ENCODE measurements at regions not wholly inside any gene's neighbourhood (a gene's known extent, or its start where the extent isn't known, plus 50 kb on each side); places are given as distances from the start of the nearest gene placed in this dataset.

DNA sequence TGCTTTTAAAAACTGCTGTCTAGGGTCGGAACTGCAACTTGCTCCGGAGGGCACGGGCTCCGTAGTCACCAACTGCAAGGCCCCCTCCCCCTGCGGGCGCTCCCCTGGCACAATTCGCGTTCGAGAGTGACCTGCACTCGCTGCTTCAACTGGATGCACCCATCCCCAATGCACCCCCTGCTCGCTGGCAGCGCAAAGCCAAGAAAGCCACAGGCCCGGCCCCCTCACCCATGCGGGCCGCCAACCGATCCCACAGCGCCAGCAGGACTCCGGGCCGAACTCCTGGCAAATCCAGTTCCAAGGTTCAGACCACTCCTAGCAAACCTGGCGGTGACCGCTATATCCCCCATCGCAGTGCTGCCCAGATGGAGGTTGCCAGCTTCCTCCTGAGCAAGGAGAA, 64.2 kb upstream of the GAS1 start:
- TF ChIP-seq, protein P1, sequence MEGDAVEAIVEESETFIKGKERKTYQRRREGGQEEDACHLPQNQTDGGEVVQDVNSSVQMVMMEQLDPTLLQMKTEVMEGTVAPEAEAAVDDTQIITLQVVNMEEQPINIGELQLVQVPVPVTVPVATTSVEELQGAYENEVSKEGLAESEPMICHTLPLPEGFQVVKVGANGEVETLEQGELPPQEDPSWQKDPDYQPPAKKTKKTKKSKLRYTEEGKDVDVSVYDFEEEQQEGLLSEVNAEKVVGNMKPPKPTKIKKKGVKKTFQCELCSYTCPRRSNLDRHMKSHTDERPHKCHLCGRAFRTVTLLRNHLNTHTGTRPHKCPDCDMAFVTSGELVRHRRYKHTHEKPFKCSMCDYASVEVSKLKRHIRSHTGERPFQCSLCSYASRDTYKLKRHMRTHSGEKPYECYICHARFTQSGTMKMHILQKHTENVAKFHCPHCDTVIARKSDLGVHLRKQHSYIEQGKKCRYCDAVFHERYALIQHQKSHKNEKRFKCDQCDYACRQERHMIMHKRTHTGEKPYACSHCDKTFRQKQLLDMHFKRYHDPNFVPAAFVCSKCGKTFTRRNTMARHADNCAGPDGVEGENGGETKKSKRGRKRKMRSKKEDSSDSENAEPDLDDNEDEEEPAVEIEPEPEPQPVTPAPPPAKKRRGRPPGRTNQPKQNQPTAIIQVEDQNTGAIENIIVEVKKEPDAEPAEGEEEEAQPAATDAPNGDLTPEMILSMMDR (IDR thresholded peaks at IDR 0.05) = no peak

DNA sequence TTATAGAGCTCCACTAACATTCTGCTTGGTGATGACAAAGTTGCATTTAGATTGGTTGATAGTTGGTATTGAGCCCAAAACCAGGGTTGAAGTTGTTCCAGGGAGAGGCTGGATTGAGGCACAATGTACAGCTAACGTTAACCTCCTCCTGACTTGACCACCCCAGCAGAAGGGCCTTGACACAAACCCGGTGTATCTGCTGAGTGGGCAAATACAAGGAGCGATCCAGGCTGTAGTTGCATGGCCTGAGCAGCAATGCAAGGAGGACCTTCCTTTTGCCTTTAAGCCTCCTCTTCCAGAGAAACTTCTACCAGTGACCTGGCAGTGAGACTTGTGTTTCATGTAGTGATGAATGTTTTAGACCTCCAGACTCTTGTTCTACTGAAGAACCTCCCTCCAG, 66.2 kb upstream of the GAS1 start:
- TF ChIP-seq, protein P1 (IDR thresholded peaks at IDR 0.05) = no peak

DNA sequence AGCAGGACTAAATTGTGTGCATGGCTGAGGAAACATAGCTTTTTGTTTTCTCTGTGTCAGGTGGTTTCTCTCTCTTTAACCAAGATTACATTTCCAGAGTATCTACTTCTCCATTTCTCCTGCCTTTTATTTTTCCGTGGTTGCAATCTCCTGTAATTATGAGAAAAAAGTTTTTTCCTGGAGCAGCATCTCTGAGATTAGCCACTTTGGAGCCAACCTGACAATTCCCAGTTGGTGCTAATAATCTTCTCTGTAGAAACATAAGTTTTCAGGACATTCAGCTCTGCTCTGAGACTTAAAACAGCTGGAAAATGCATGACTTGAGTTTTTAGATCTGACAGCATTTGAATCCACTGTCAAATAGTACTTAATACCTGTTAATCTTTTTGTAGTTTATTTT, 67.1 kb upstream of the GAS1 start:
- TF ChIP-seq, protein P1 (IDR thresholded peaks at IDR 0.05) = no peak

DNA sequence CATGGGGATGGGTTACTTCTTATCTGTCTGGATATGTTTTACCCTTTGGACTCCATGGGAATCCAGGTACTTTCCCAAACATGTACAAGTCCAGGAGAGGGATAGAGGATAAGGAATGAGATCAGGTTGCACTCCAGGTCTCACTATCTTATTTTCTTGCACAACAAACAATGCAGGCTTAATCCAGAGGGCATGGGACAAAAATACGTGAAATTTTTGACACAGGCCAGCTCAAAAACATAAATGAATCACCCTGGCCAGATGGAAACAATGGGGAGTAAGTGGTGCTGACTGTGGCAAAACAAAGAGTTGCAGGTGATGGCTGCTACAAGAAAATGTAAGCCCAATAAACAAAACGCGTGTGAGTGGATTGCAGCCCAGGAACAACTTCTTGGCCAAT, 69.4 kb upstream of the GAS1 start:
- TF ChIP-seq, protein P1 (IDR thresholded peaks at IDR 0.05) = no peak

DNA sequence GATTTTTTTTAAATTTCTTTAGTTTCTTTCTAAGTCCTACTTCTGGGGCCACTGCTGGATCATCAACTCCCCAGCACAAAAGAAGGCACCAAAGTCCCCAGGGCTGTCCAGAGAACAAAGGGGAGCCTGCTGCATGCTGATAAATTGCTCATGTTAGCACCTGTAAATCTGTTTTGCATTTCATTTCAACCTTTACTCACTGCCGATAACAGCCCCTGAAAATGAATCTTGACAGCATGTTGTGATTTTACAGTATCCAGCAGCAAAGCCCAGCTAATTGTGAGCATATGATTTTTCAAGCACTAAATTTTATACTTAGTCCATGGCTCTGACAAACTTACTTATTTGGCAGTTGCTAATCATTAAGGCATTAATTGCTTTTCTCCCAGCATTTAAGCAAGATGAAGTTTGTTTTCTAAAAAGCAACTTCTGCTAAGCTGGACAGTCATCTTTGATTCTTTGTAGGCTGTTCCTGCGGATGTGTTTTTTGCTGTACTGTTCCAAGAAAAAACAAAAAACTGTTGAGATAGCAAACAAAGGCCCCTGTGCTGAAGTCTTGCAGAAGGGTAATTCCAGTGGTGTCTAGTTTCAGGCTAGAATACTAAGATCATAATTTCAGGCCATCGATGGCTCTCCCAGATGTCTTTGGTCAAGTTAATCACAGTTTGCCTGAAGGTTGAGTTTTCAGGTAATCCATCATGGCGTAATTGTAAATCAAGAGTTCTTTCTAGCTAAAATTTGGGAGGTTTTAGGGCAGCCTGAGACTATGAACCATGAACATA, 73.1 kb upstream of the GAS1 start:
- TF ChIP-seq, protein P1 (IDR thresholded peaks at IDR 0.05) = no peak

DNA sequence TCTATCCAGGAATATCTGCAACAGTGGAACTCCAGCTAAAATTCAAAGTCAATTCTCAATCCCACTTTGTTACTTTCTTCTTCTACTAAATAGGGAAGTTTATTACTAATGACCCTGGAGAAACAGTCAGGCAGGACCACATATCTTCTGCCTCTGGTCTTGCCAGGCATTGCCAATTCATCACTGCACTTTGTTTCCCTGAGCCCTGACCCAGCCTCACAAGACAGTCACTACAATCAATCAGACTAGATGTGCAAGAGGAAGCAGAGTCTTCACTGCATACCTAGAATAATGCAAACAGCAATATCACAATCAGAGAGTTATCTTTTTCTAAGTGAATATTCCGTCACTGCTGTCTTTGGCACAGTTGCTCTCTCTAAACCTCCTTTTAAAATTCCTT, 74.9 kb upstream of the GAS1 start:
- TF ChIP-seq, protein P1 (IDR thresholded peaks at IDR 0.05) = no peak

DNA sequence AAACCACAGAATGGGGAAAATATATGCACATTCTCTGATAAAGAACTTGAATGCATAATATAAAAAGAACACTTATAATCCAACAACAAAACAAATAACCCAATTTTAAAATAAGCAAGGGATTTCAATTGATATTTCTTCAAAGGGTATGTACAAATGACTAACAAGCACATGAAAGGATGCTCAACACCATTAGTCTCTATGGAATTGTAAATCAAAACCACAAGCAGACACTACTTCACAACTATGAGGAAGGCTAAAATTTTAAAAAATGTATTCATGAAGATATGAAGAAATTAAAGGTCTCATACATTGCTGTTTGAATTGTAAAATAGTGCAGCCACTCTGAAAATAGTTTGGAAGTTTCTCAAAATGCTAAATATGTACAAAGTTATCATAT, 78.9 kb upstream of the GAS1 start:
- TF ChIP-seq, protein P1 (IDR thresholded peaks at IDR 0.05) = no peak

DNA sequence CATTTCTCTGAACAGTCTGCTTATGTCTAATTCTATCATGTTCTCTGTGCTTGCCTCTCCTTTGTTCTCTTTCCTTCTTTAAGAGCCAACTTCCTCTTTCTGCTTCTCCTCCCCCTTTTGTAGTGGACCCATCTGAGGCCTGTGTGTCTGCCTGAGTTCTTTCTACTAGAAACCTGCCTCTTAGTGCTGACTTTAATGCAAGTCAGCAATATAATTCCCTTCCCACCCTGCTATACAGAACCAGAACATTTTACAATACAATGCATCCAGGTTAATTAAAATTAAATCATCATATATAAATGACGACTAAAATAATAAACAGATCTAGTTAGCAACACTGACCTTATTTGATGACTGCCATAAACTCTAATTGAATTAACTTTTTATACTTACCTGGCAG, 82.6 kb upstream of the GAS1 start:
- TF ChIP-seq, protein P1 (IDR thresholded peaks at IDR 0.05) = no peak
